Caki2 (cell line): ENCODE measurements at regions not wholly inside any gene's neighbourhood (a gene's known extent, or its start where the extent isn't known, plus 50 kb on each side); places are given as distances from the start of the nearest gene placed in this dataset.
A peak's percentile ranks its signal among the peaks of the same experiment; 100 is the strongest.
"Not testable (repeated sequence)": the region's sequence is repeated elsewhere in the genome, so short reads cannot be mapped to it uniquely, and the experiment has no call there.

Experiments
- DNase-seq: peaks from one replicate; pipeline ENCODE4 v3.0.0-alpha.2; 2015; ENCODE audit warnings: low read depth
- in situ Hi-C: cut with HindIII; loops from 2 replicates; pipeline ENCODE4 v1.10.0; 2016; ENCODE audit warnings: low sequenced_read_pairs, low pct_unique_long_range_greater_than_20kb, mixed read lengths

- in situ Hi-C loops = not testable (repeated sequence)
These were observed 219.1 kb downstream of the CDCA7 start for GRCh38 chr2:173573782-173574181.

GRCh38 chr2:173574324-173575112, 219.8 kb downstream of the CDCA7 start:
- peak; percentile 41 for DNase-seq
- in situ Hi-C loops = no loop called here

More at GRCh38 chr2:173573782-173574181, 219.1 kb downstream of the CDCA7 start:
- DNase-seq = not testable (repeated sequence)

- DNase-seq = no peak
- in situ Hi-C loops = no loop called here
These were observed 223.9 kb downstream of the CDCA7 start for GRCh38 chr2:173578404-173579107.

GRCh38 chr2:173580351-173580750, 225.7 kb downstream of the CDCA7 start:
- DNase-seq = no peak
- in situ Hi-C loops = no loop called here

- in situ Hi-C loops = no loop called here
- DNase-seq = no peak
These were observed 226.3 kb downstream of the CDCA7 start for GRCh38 chr2:173580956-173581355.

GRCh38 chr2:173583196-173583595, 228.5 kb downstream of the CDCA7 start:
- in situ Hi-C loops = no loop called here
- no peak for DNase-seq

- in situ Hi-C loops = no loop called here
- no peak for DNase-seq
These were observed 229.3 kb downstream of the CDCA7 start for GRCh38 chr2:173584000-173584399.

- no peak for DNase-seq
- in situ Hi-C loops = no loop called here
These were observed 230.2 kb downstream of the CDCA7 start for GRCh38 chr2:173584676-173585458.

- in situ Hi-C loops = no loop called here
- DNase-seq = peak; percentile 81
These were observed 234.3 kb downstream of the CDCA7 start for GRCh38 chr2:173588931-173589369.

GRCh38 chr2:173589604-173590275, 235.1 kb downstream of the CDCA7 start:
- peak; percentile 60 for DNase-seq

GRCh38 chr2:173590276-173590861, 235.7 kb downstream of the CDCA7 start:
- in situ Hi-C loops = no loop called here
- peak; percentile 95 for DNase-seq

More at GRCh38 chr2:173589604-173590275, 235.1 kb downstream of the CDCA7 start:
- in situ Hi-C loops = no loop called here

- no peak for DNase-seq
- in situ Hi-C loops = no loop called here
These were observed 238.4 kb downstream of the CDCA7 start for GRCh38 chr2:173593109-173593508.

- in situ Hi-C loops = no loop called here
- no peak for DNase-seq
These were observed 241.6 kb downstream of the CDCA7 start for GRCh38 chr2:173596244-173596643.

- DNase-seq = no peak
- in situ Hi-C loops = no loop called here
These were observed 243.9 kb downstream of the CDCA7 start for GRCh38 chr2:173598525-173598924.

- in situ Hi-C loops = no loop called here
- no peak for DNase-seq
These were observed 245.2 kb downstream of the CDCA7 start for GRCh38 chr2:173599821-173600359.

- DNase-seq = no peak
- in situ Hi-C loops = no loop called here
These were observed 247.6 kb downstream of the CDCA7 start for GRCh38 chr2:173602153-173602795.

- in situ Hi-C loops = no loop called here
These were observed 251.3 kb downstream of the CDCA7 start for GRCh38 chr2:173605994-173606393.

More at GRCh38 chr2:173605994-173606393, 251.3 kb downstream of the CDCA7 start:
- DNase-seq = no peak
